CD14-positive monocyte (primary cell): ENCODE measurements at regions not wholly inside any gene's neighbourhood (a gene's known extent, or its start where the extent isn't known, plus 50 kb on each side); places are given as distances from the start of the nearest gene placed in this dataset.

Source experiments
- DNase-seq, 3 donors: peaks; one replicate each; pipeline ENCODE4 v3.0.0-alpha.2; 2011 to 2022
- H2AFZ ChIP-seq: 2 replicates; pipeline ENCODE4 v1.6.0; 2012; ENCODE audit warnings: mild to moderate bottlenecking, low read depth, low read length, inconsistent platforms; ENCODE audit not compliant: insufficient read depth, poor library complexity, severe bottlenecking
- H3K27ac ChIP-seq, 2 donors: 1 replicate in 1 of 2; 2 replicates in 1 of 2; pipeline ENCODE4 v1.5.1; 2012 to 2013; ENCODE audit warnings: low read length in 2 of 2, control low read depth in 1 of 2, inconsistent platforms in 1 of 2, low read depth in 1 of 2, mild to moderate bottlenecking in 1 of 2
- H3K27me3 ChIP-seq, 2 donors: one replicate each; pipeline versions ENCODE4 v1.6.0 to v1.6.1; 2011 to 2013; ENCODE audit warnings: low read length in 2 of 2; ENCODE audit not compliant: control insufficient read depth in 2 of 2, insufficient read depth in 2 of 2
- H3K36me3 ChIP-seq, 2 donors: replicated peaks in 1 of 2; 1 replicate in 1 of 2; 2 replicates in 1 of 2; pipeline versions ENCODE4 v1.5.1 to v1.6.1; 2012 to 2013; ENCODE audit warnings: low read length in 2 of 2, control low read depth in 1 of 2, inconsistent platforms in 1 of 2, mild to moderate bottlenecking in 1 of 2; ENCODE audit not compliant: insufficient read depth in 2 of 2, control insufficient read depth in 1 of 2
- H3K4me1 ChIP-seq, 2 donors: 1 replicate in 1 of 2; 2 replicates in 1 of 2; pipeline versions ENCODE4 v1.5.1 to v1.6.1; 2012 to 2013; ENCODE audit warnings: low read length in 2 of 2, control low read depth in 1 of 2, inconsistent platforms in 1 of 2, mild to moderate bottlenecking in 1 of 2, moderate library complexity in 1 of 2; ENCODE audit not compliant: insufficient read depth in 2 of 2, control insufficient read depth in 1 of 2
- H3K4me2 ChIP-seq: replicated peaks from 2 replicates; pipeline ENCODE3; 2012; ENCODE audit warnings: low read length, moderate library complexity, mild to moderate bottlenecking; ENCODE audit not compliant: poor library complexity, severe bottlenecking; ENCODE audit errors: extremely low read depth
- H3K4me3 ChIP-seq, 3 experiments: fragments of 200-600 bp in 1 of 3; sonication (generic) in 1 of 3; replicated peaks in 1 of 3; 1 replicate in 2 of 3; 2 replicates in 1 of 3; pipeline ENCODE4 v1.5.1; 2011 to 2013; ENCODE audit warnings: low read length in 3 of 3, mild to moderate bottlenecking in 3 of 3, control low read depth in 2 of 3, low read depth in 2 of 3, inconsistent platforms in 1 of 3, moderate library complexity in 1 of 3
- H3K79me2 ChIP-seq: 2 replicates; pipeline ENCODE4 v1.6.0; 2012; ENCODE audit warnings: mild to moderate bottlenecking, control low read depth, inconsistent platforms, low read length, moderate library complexity; ENCODE audit not compliant: insufficient read depth
- H3K9ac ChIP-seq: 2 replicates; pipeline ENCODE4 v1.6.0; 2017; ENCODE audit warnings: low read length, mild to moderate bottlenecking; ENCODE audit not compliant: insufficient read depth, poor library complexity, severe bottlenecking
- H3K9me3 ChIP-seq, 2 donors: replicated peaks in 1 of 2; 1 replicate in 1 of 2; 2 replicates in 1 of 2; pipeline versions ENCODE4 v1.5.1 to v1.6.1; 2012 to 2013; ENCODE audit warnings: low read length in 2 of 2, control low read depth in 1 of 2; ENCODE audit not compliant: control insufficient read depth in 1 of 2, insufficient read depth in 1 of 2
- H4K20me1 ChIP-seq: 2 replicates; pipeline ENCODE4 v1.6.0; 2012; ENCODE audit warnings: mild to moderate bottlenecking, low read length, control low read depth, moderate library complexity; ENCODE audit not compliant: insufficient read depth
- H3K27ac Mint-ChIP-seq, 7 donors: one replicate each; pipeline ENCODE4 v1.8.0; 2020; ENCODE audit warnings: mild to moderate bottlenecking in 7 of 7, mixed read lengths in 7 of 7, moderate library complexity in 6 of 7, inconsistent platforms in 2 of 7
- H3K27me3 Mint-ChIP-seq, 3 donors: one replicate each; pipeline ENCODE4 v1.8.0; 2021 to 2022; ENCODE audit warnings: low read depth in 3 of 3, mild to moderate bottlenecking in 3 of 3, mixed read lengths in 3 of 3, moderate library complexity in 3 of 3, inconsistent platforms in 1 of 3
- H3K36me3 Mint-ChIP-seq, 2 donors: one replicate each; pipeline ENCODE4 v1.8.0; 2020; ENCODE audit warnings: mixed read lengths in 2 of 2, inconsistent platforms in 1 of 2, mild to moderate bottlenecking in 1 of 2
- H3K4me1 Mint-ChIP-seq: one replicate; pipeline ENCODE4 v1.8.0; 2020; ENCODE audit warnings: mild to moderate bottlenecking, mixed read lengths
- H3K4me3 Mint-ChIP-seq, 2 donors: one replicate each; pipeline ENCODE4 v1.8.0; 2020; ENCODE audit warnings: mild to moderate bottlenecking in 2 of 2, mixed read lengths in 2 of 2, moderate library complexity in 1 of 2
- H3K9me3 Mint-ChIP-seq, 7 donors: one replicate each; pipeline ENCODE4 v1.8.0; 2020 to 2022; ENCODE audit warnings: mixed read lengths in 7 of 7, mild to moderate bottlenecking in 6 of 7, moderate library complexity in 6 of 7, inconsistent platforms in 2 of 7
- WGBS: methylation state at CpG from one replicate; pipeline ENCODE4 v1.1.5; 2013; ENCODE audit warnings: missing lambda C conversion rate; ENCODE audit not compliant: insufficient coverage; 5-methylcytosine and 5-hydroxymethylcytosine counted together
- intact Hi-C, 2 donors: fragments of 100-400 bp; cut with micrococcal nuclease; formaldehyde crosslinking; loops; one replicate each; pipeline versions ENCODE4 v1.15.0 to v1.15.1; 2023
- TF ChIP-seq, protein P1 (sequence below): fragments of 200-600 bp; IDR thresholded peaks from one replicate; pipeline ENCODE4 v1.8.0; 2022; ENCODE audit warnings: antibody characterized with exemption, mild to moderate bottlenecking

DNA sequence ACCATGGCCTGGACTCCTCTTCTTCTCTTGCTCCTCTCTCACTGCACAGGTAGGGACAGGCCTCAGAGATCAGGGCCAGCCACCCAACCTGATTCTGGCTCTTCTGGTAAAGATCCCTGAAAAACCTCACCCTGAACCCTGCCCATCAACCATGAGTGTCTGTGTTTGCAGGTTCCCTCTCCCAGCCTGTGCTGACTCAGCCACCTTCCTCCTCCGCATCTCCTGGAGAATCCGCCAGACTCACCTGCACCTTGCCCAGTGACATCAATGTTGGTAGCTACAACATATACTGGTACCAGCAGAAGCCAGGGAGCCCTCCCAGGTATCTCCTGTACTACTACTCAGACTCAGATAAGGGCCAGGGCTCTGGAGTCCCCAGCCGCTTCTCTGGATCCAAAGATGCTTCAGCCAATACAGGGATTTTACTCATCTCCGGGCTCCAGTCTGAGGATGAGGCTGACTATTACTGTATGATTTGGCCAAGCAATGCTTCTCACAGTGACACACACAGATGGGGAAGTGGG, 80.9 kb downstream of the ZNF280B start:
- DNase-seq: no peak
- no peak overlapping the region for H3K27ac Mint-ChIP-seq

DNA sequence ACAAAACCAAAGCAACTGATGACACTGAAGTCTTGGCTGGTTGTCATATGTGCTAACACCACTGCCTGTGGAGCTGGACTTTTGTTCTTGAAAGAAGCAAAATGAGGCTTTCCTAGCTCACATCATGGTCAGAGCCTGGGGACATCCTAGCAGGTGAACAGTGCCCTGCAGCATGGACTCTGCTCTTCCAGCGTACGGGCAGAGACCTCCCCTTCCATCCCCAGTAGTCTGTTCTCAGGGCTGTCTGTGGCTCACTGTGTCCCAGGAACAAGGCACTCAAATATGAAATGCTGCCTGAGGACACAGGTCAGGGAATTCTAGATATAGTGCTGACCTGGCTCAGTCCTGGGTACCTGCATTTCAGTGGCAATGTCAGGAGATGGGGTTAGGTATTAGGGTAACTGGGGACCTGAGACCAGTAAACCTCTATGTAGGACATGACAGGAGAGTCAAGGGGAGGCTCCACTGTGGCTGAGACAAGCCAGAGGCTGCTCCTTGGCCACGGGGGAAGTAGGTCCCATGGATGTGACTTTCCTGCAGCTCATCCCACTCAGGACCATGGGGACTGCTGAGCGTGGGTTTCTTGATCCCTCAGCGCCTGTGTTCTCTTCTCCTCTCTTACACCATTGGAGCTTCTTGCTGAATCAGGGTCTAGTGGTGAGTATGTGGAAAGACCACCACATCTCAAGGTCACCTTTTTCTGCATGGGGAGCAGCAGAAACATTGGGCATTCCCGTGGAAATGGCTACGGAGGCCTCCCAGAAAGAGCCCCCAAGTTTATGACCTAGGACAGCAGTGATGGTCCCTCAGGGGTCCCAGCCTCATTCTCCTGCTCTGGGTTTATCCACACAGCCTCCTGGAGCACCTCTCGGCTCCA, 80.1 kb downstream of the ZNF280B start:
- Histone ChIP-seq H3K27me3 (no peaks in the 10 kb centered on the region), H3K36me3 (no peaks in the 10 kb centered on the region), H3K4me1 (no peaks in the 10 kb centered on the region), H3K9me3 (no peaks in the 10 kb centered on the region), H3K79me2 (no peaks in the 10 kb centered on the region), H3K4me2 (no peak overlapping the region), H3K4me3 (no peak overlapping the region), H3K9ac (no peak overlapping the region), H4K20me1 (no peaks in the 10 kb centered on the region), H3K27ac (no peak overlapping the region), H2AFZ (no peak overlapping the region)
- 86% methylated on average over 4 of the region's 8 CpGs for WGBS
- Mint-ChIP-seq H3K27me3 (peaks cover 4 to 13% (median 12%) of the 10 kb centered on the region in 3 donors), H3K4me3 (no peak overlapping the region), H3K9me3 (no peaks in the 10 kb centered on the region), H3K36me3 (no peaks in the 10 kb centered on the region), H3K4me1 (no peaks in the 10 kb centered on the region), H3K27ac (peak overlapping the region in 1 of 7 donors; percentile 18)
- intact Hi-C loops: no loop called here
- no peak for DNase-seq
- TF ChIP-seq, protein P1, sequence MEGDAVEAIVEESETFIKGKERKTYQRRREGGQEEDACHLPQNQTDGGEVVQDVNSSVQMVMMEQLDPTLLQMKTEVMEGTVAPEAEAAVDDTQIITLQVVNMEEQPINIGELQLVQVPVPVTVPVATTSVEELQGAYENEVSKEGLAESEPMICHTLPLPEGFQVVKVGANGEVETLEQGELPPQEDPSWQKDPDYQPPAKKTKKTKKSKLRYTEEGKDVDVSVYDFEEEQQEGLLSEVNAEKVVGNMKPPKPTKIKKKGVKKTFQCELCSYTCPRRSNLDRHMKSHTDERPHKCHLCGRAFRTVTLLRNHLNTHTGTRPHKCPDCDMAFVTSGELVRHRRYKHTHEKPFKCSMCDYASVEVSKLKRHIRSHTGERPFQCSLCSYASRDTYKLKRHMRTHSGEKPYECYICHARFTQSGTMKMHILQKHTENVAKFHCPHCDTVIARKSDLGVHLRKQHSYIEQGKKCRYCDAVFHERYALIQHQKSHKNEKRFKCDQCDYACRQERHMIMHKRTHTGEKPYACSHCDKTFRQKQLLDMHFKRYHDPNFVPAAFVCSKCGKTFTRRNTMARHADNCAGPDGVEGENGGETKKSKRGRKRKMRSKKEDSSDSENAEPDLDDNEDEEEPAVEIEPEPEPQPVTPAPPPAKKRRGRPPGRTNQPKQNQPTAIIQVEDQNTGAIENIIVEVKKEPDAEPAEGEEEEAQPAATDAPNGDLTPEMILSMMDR: no peak

More for the DNA sequence above, 80.9 kb downstream of the ZNF280B start:
- intact Hi-C loops: no loop called here
- no peak overlapping the region for H3K27ac ChIP-seq
- no peaks in the 10 kb centered on the region for H3K27me3 ChIP-seq
- H3K27me3 Mint-ChIP-seq: peaks cover 2 to 13% (median 12%) of the 10 kb centered on the region in 3 donors
- 100% methylated on average over 3 of the region's 4 CpGs for WGBS
- no peaks in the 10 kb centered on the region for H3K79me2 ChIP-seq
- H2AFZ ChIP-seq: no peak overlapping the region
- TF ChIP-seq, protein P1: no peak
- H4K20me1 ChIP-seq: no peaks in the 10 kb centered on the region
- H3K36me3 Mint-ChIP-seq: no peaks in the 10 kb centered on the region
- no peak overlapping the region for H3K4me3 ChIP-seq
- H3K9me3 ChIP-seq: no peaks in the 10 kb centered on the region
- H3K9ac ChIP-seq: no peak overlapping the region
- no peak overlapping the region for H3K4me3 Mint-ChIP-seq
- peaks cover 0 to 3% (median 0%) of the 10 kb centered on the region in 7 donors for H3K9me3 Mint-ChIP-seq
- H3K4me2 ChIP-seq: no peak overlapping the region
- H3K4me1 ChIP-seq: no peaks in the 10 kb centered on the region
- no peaks in the 10 kb centered on the region for H3K36me3 ChIP-seq
- no peaks in the 10 kb centered on the region for H3K4me1 Mint-ChIP-seq
